GM12878 (cell line): ENCODE measurements at regions not wholly inside any gene's neighbourhood (a gene's known extent, or its start where the extent isn't known, plus 50 kb on each side); places are given as distances from the start of the nearest gene placed in this dataset.

Experiments used
- ATAC-seq: fragments of 200-7000 bp; cut with Tn5 transposase; 3 replicates; pipeline ENCODE4 v1.9.1; 2020; ENCODE audit warnings: mild to moderate bottlenecking, moderate library complexity
- BruUV-seq: library from RNA; stranded (reverse); fragments of 400-500 nt; replicated peaks from 2 replicates; lab custom pipeline; 2021; lab: Mats Ljungman, UMichigan
- CTCF ChIA-PET: fragments of 300-600 bp; sonication (Branson Sonifier 250); formaldehyde crosslinking; extraction: SDS; loops from one replicate; lab custom pipeline; 2021; ENCODE audit warnings: inconsistent platforms; lab: Yijun Ruan, JAX
- POLR2A ChIA-PET: fragments of 350-600 bp; formaldehyde crosslinking; extraction: SDS; loops from one replicate; lab custom pipeline; 2021; ENCODE audit warnings: inconsistent platforms; lab: Charles Lee
- RAD21 ChIA-PET: fragments of 300-600 bp; sonication (Branson Sonifier 250); formaldehyde crosslinking; loops from one replicate; lab custom pipeline; 2023; ENCODE audit warnings: antibody characterized with exemption; ENCODE audit not compliant: unreplicated experiment; lab: Charles Lee
- SMC1A ChIA-PET: fragments of 300-600 bp; sonication (Branson Sonifier 250); formaldehyde crosslinking; loops from one replicate; lab custom pipeline; 2023; ENCODE audit not compliant: unreplicated experiment, uncharacterized antibody; lab: Charles Lee
- DNase-seq: peaks from one replicate; pipeline ENCODE4 v3.0.0-alpha.2; 2011; ENCODE audit warnings: low read depth, low spot score
- FAIRE-seq: peaks from 3 replicates; lab custom pipeline; 2011; peaks lifted over from hg19 to GRCh38; lab: Jason Lieb, UNC
- H2AFZ ChIP-seq: 2 replicates; pipeline ENCODE4 v1.6.0; 2011; ENCODE audit warnings: low read depth, low read length, control low read depth; ENCODE audit not compliant: control insufficient read depth
- H3K27ac ChIP-seq: 2 replicates; pipeline ENCODE4 v1.5.1; 2011; ENCODE audit warnings: control low read depth; ENCODE audit not compliant: control insufficient read depth, insufficient read depth
- H3K27me3 ChIP-seq, 2 experiments: replicated peaks in 1 of 2; 2 replicates each; pipeline versions ENCODE4 v1.6.0 to v1.6.1; 2011; ENCODE audit warnings: low read length in 1 of 2; ENCODE audit not compliant: control insufficient read depth in 2 of 2, insufficient read depth in 2 of 2
- H3K36me3 ChIP-seq, 2 experiments: 2 replicates each; pipeline ENCODE4 v1.5.1; 2011; ENCODE audit warnings: low read length in 1 of 2; ENCODE audit not compliant: control insufficient read depth in 2 of 2, insufficient read depth in 2 of 2
- H3K4me1 ChIP-seq: 2 replicates; pipeline ENCODE4 v1.6.1; 2011; ENCODE audit warnings: mild to moderate bottlenecking, low read length, moderate library complexity, mixed read lengths; ENCODE audit not compliant: control insufficient read depth, insufficient read depth
- H3K4me2 ChIP-seq: 2 replicates; pipeline ENCODE4 v1.6.0; 2011; ENCODE audit warnings: control low read depth; ENCODE audit not compliant: control insufficient read depth, insufficient read depth
- H3K4me3 ChIP-seq: fragments of 200-600 bp; sonication (generic); 2 replicates; pipeline ENCODE4 v1.5.1; 2016
- H3K79me2 ChIP-seq: 2 replicates; pipeline ENCODE4 v1.6.0; 2011; ENCODE audit warnings: low read length; ENCODE audit not compliant: control insufficient read depth, insufficient read depth
- H3K9ac ChIP-seq: 2 replicates; pipeline ENCODE4 v1.8.0; 2011; ENCODE audit warnings: low read length, control low read depth, mixed read lengths; ENCODE audit not compliant: control insufficient read depth, insufficient read depth
- H3K9me3 ChIP-seq: replicated peaks from 3 replicates; pipeline ENCODE4 v1.5.1; 2011; ENCODE audit warnings: mild to moderate bottlenecking, low read length; ENCODE audit not compliant: control insufficient read depth, insufficient read depth
- H4K20me1 ChIP-seq: 2 replicates; pipeline ENCODE4 v1.6.0; 2011; ENCODE audit not compliant: control insufficient read depth, insufficient read depth
- CEBPB ChIP-seq, 2 experiments: fragments of 150-350 bp in 1 of 2; IDR thresholded peaks; 2 replicates each; pipeline ENCODE4 v1.6.1; 2012 to 2014; ENCODE audit warnings: low read depth in 2 of 2, low read length in 2 of 2, borderline replicate concordance in 1 of 2, inconsistent platforms in 1 of 2
- EP300 ChIP-seq, 2 experiments: fragments of 150-350 bp in 1 of 2; IDR thresholded peaks; 2 replicates each; pipeline ENCODE4 v1.6.1; 2011 to 2012; ENCODE audit warnings: low read depth in 2 of 2, low read length in 2 of 2, borderline replicate concordance in 1 of 2, improper control_type of control experiment in 1 of 2, inconsistent platforms in 1 of 2; ENCODE audit not compliant: control insufficient read depth in 1 of 2
- ESRRA ChIP-seq: IDR thresholded peaks from 2 replicates; pipeline ENCODE4 v1.6.1; 2012; ENCODE audit warnings: mild to moderate bottlenecking, low read length, improper control_type of control experiment
- HDAC2 ChIP-seq: fragments of 200-600 bp; sonication (generic); IDR thresholded peaks from 2 replicates; pipeline ENCODE4 v1.6.1; 2017
- NR2C2 ChIP-seq: IDR thresholded peaks from 2 replicates; pipeline ENCODE4 v1.6.1; 2011; ENCODE audit warnings: borderline replicate concordance, low read depth; ENCODE audit not compliant: control insufficient read depth, insufficient read length
- RELA ChIP-seq: fragments of 450-650 bp; IDR thresholded peaks from 2 replicates; pipeline ENCODE4 v1.8.0; 2014; ENCODE audit warnings: borderline replicate concordance; ENCODE audit not compliant: partially characterized antibody
- SPI1 ChIP-seq: IDR thresholded peaks from 2 replicates; pipeline ENCODE4 v1.6.1; 2011; ENCODE audit warnings: low read depth, mild to moderate bottlenecking, low read length, moderate library complexity, borderline replicate concordance; ENCODE audit not compliant: insufficient read depth
- TAF1 ChIP-seq: IDR thresholded peaks from 2 replicates; pipeline ENCODE4 v1.6.1; 2011; ENCODE audit warnings: mild to moderate bottlenecking, low read depth, low read length, borderline replicate concordance
- TBL1XR1 ChIP-seq: IDR thresholded peaks from 2 replicates; pipeline ENCODE4 v1.6.1; 2012; ENCODE audit warnings: low read depth, low read length, improper control_type of control experiment
- TCF7 ChIP-seq: IDR thresholded peaks from 2 replicates; pipeline ENCODE4 v1.6.1; 2014; ENCODE audit warnings: antibody characterized with exemption, borderline replicate concordance
- ZNF217 ChIP-seq: fragments of 450-650 bp; IDR thresholded peaks from 2 replicates; pipeline ENCODE4 v1.6.1; 2017; ENCODE audit warnings: antibody characterized with exemption, mild to moderate bottlenecking
- ZNF24 ChIP-seq: fragments of 450-650 bp; IDR thresholded peaks from 2 replicates; pipeline ENCODE4 v1.6.1; 2017; ENCODE audit warnings: antibody characterized with exemption, mild to moderate bottlenecking
- ZNF274 ChIP-seq: IDR thresholded peaks from one replicate; pipeline ENCODE4 v1.8.0; 2011; ENCODE audit not compliant: insufficient read length, insufficient read depth
- ZZZ3 ChIP-seq: IDR thresholded peaks from 2 replicates; pipeline ENCODE4 v1.6.1; 2011; ENCODE audit warnings: low read depth; ENCODE audit not compliant: control insufficient read depth, insufficient read length
- WGBS: methylation state at CpG from one replicate; pipeline ENCODE4 v1.1.6; 2016; ENCODE audit warnings: low lambda C conversion rate; ENCODE audit not compliant: insufficient replicate concordance, insufficient coverage; ENCODE audit errors: missing lambda C conversion rate; 5-methylcytosine and 5-hydroxymethylcytosine counted together
- in situ Hi-C: fragments of 300-500 bp; cut with MboI; formaldehyde crosslinking; loops from 9 replicates; pipeline ENCODE4 v1.14.3; 2018; ENCODE audit warnings: mixed read lengths
- intact Hi-C: fragments of 100-400 bp; cut with micrococcal nuclease; formaldehyde crosslinking; loops from one replicate; pipeline ENCODE4 v1.14.2; 2022; ENCODE audit not compliant: unreplicated experiment
- TF ChIP-seq, protein P1 (sequence below): IDR thresholded peaks from 2 replicates; pipeline ENCODE4 v1.6.1; 2012; ENCODE audit warnings: improper control_type of control experiment, low read depth, low read length; ENCODE audit not compliant: insufficient replicate concordance
- TF ChIP-seq, protein P2 (sequence below): fragments of 150-350 bp; IDR thresholded peaks from 2 replicates; pipeline ENCODE4 v1.6.1; 2014; ENCODE audit warnings: mild to moderate bottlenecking, low read depth, low read length

- no peaks in the 10 kb centered on the region for H3K4me1 ChIP-seq
- ChIA-PET POLR2A (no interaction called here), CTCF (interaction anchor here (1.4 kb wide), 1 partner anchor 26 kb away, joined by 3 read pairs; no protein-coding TSS in a partner anchor), RAD21 (no interaction called here), SMC1A (no interaction called here)
- no peak overlapping the region for H3K4me3 ChIP-seq
- no peak overlapping the region for H3K4me2 ChIP-seq
- BruUV-seq, result no TSS peak
- H4K20me1 ChIP-seq, result no peaks in the 10 kb centered on the region
- no peak overlapping the region for H3K27ac ChIP-seq
- DNase-seq (no peak), FAIRE-seq (no peak), ATAC-seq (no peak)
- no peaks in the 10 kb centered on the region for H3K27me3 ChIP-seq
- no peaks in the 10 kb centered on the region for H3K36me3 ChIP-seq
- no peak overlapping the region for H3K9ac ChIP-seq
- intact Hi-C loops, result no loop called here
- no peaks in the 10 kb centered on the region for H3K9me3 ChIP-seq
- H3K79me2 ChIP-seq, result no peaks in the 10 kb centered on the region
- no peak overlapping the region for H2AFZ ChIP-seq
- in situ Hi-C loops, result no loop called here
- 9% methylated on average over 5 of the region's 5 CpGs for WGBS
- TF ChIP-seq EP300 (IDR thresholded peaks at IDR 0.05; ENCODE audit: borderline replicate concordance in 1 of 2, control insufficient read depth in 1 of 2, low read depth in 2 of 2, low read length in 2 of 2) (no peak), TCF7 (no peak), SPI1 (no peak), TBL1XR1 (no peak), ZNF217 (no peak), RELA (no peak), ESRRA (no peak), HDAC2 (no peak), CEBPB (IDR thresholded peaks at IDR 0.05; ENCODE audit: borderline replicate concordance in 1 of 2, low read depth in 2 of 2, low read length in 2 of 2) (no peak), ZNF274 (no peak), NR2C2 (no peak), ZNF24 (no peak), TAF1 (no peak), ZZZ3 (no peak)
- TF ChIP-seq, protein P1, sequence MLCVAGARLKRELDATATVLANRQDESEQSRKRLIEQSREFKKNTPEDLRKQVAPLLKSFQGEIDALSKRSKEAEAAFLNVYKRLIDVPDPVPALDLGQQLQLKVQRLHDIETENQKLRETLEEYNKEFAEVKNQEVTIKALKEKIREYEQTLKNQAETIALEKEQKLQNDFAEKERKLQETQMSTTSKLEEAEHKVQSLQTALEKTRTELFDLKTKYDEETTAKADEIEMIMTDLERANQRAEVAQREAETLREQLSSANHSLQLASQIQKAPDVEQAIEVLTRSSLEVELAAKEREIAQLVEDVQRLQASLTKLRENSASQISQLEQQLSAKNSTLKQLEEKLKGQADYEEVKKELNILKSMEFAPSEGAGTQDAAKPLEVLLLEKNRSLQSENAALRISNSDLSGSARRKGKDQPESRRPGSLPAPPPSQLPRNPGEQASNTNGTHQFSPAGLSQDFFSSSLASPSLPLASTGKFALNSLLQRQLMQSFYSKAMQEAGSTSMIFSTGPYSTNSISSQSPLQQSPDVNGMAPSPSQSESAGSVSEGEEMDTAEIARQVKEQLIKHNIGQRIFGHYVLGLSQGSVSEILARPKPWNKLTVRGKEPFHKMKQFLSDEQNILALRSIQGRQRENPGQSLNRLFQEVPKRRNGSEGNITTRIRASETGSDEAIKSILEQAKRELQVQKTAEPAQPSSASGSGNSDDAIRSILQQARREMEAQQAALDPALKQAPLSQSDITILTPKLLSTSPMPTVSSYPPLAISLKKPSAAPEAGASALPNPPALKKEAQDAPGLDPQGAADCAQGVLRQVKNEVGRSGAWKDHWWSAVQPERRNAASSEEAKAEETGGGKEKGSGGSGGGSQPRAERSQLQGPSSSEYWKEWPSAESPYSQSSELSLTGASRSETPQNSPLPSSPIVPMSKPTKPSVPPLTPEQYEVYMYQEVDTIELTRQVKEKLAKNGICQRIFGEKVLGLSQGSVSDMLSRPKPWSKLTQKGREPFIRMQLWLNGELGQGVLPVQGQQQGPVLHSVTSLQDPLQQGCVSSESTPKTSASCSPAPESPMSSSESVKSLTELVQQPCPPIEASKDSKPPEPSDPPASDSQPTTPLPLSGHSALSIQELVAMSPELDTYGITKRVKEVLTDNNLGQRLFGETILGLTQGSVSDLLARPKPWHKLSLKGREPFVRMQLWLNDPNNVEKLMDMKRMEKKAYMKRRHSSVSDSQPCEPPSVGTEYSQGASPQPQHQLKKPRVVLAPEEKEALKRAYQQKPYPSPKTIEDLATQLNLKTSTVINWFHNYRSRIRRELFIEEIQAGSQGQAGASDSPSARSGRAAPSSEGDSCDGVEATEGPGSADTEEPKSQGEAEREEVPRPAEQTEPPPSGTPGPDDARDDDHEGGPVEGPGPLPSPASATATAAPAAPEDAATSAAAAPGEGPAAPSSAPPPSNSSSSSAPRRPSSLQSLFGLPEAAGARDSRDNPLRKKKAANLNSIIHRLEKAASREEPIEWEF, result no peak
- TF ChIP-seq, protein P2, sequence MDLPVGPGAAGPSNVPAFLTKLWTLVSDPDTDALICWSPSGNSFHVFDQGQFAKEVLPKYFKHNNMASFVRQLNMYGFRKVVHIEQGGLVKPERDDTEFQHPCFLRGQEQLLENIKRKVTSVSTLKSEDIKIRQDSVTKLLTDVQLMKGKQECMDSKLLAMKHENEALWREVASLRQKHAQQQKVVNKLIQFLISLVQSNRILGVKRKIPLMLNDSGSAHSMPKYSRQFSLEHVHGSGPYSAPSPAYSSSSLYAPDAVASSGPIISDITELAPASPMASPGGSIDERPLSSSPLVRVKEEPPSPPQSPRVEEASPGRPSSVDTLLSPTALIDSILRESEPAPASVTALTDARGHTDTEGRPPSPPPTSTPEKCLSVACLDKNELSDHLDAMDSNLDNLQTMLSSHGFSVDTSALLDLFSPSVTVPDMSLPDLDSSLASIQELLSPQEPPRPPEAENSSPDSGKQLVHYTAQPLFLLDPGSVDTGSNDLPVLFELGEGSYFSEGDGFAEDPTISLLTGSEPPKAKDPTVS, result no peak
- TF ChIP-seq, all 136 proteins: peak for 0
These were observed 111.5 kb upstream of the BASP1 start for GRCh38 chr5:17105744-17106418.
